Erythroblast (primary cell): ENCODE measurements at regions not wholly inside any gene's neighbourhood (a gene's known extent, or its start where the extent isn't known, plus 50 kb on each side); places are given as distances from the start of the nearest gene placed in this dataset.

ENCODE experiments used
- GATA1 ChIP-seq: IDR thresholded peaks from 2 replicates; pipeline ENCODE4 v1.6.1; 2011; ENCODE audit warnings: low read depth, mild to moderate bottlenecking, control low read depth, low read length, moderate library complexity
- POLR2A ChIP-seq: IDR thresholded peaks from 2 replicates; pipeline ENCODE4 v1.6.1; 2011; ENCODE audit warnings: mild to moderate bottlenecking, low read length

GRCh38 chr17:70984873-70985272 is 815.5 kb downstream of the KCNJ2 start:
- TF ChIP-seq POLR2A (no peak), GATA1 (no peak)
